HCT116 (cell line): ENCODE measurements at regions not wholly inside any gene's neighbourhood (a gene's known extent, or its start where the extent isn't known, plus 50 kb on each side); places are given as distances from the start of the nearest gene placed in this dataset.

ENCODE experiments used
- EGR1 ChIP-seq: IDR thresholded peaks from 2 replicates; pipeline ENCODE4 v1.6.1; 2012; ENCODE audit warnings: low read depth
- EZH2phosphoT487 ChIP-seq: fragments of 200-600 bp; IDR thresholded peaks from 2 replicates; pipeline ENCODE4 v1.6.1; 2018; ENCODE audit warnings: antibody characterized with exemption, borderline replicate concordance
- FOSL1 ChIP-seq: IDR thresholded peaks from 2 replicates; pipeline ENCODE4 v1.6.1; 2012; ENCODE audit warnings: low read depth
- POLR2A ChIP-seq: IDR thresholded peaks from 2 replicates; pipeline ENCODE4 v1.7.0; 2011; ENCODE audit warnings: borderline replicate concordance; ENCODE audit not compliant: insufficient read depth, insufficient read length; ENCODE audit errors: extremely low read depth
- SIN3A ChIP-seq: IDR thresholded peaks from 2 replicates; pipeline ENCODE4 v1.6.1; 2012; ENCODE audit warnings: low read depth
- SP1 ChIP-seq: IDR thresholded peaks from 2 replicates; pipeline ENCODE4 v1.6.1; 2012; ENCODE audit warnings: low read depth
- YY1 ChIP-seq: IDR thresholded peaks from 2 replicates; pipeline ENCODE4 v1.6.1; 2011; ENCODE audit warnings: low read length, low read depth, moderate library complexity, mild to moderate bottlenecking; ENCODE audit not compliant: insufficient replicate concordance; ENCODE audit errors: extremely low read depth
- ZFX ChIP-seq: fragments of 450-650 bp; IDR thresholded peaks from 2 replicates; pipeline ENCODE4 v1.6.1; 2017
- TF ChIP-seq, protein P1 (sequence below), 3 experiments: fragments of 200-600 bp in 1 of 3; sonication (generic) in 1 of 3; IDR thresholded peaks in 2 of 3; conservative IDR thresholded peaks in 1 of 3; 2 replicates each; pipeline ENCODE4 v1.5.1; 2012 to 2017; ENCODE audit warnings: low read depth in 2 of 3, low read length in 2 of 3, antibody characterized with exemption in 1 of 3, borderline replicate concordance in 1 of 3, control low read depth in 1 of 3, mild to moderate bottlenecking in 1 of 3, mixed read lengths in 1 of 3, mixed run types in 1 of 3, moderate library complexity in 1 of 3; ENCODE audit not compliant: insufficient read depth in 1 of 3
- TF ChIP-seq, protein P2 (sequence below): IDR thresholded peaks from 2 replicates; pipeline ENCODE4 v1.6.1; 2012
- TF ChIP-seq, protein P3 (sequence below): IDR thresholded peaks from 2 replicates; pipeline ENCODE4 v1.6.1; 2012; ENCODE audit warnings: low read depth

DNA sequence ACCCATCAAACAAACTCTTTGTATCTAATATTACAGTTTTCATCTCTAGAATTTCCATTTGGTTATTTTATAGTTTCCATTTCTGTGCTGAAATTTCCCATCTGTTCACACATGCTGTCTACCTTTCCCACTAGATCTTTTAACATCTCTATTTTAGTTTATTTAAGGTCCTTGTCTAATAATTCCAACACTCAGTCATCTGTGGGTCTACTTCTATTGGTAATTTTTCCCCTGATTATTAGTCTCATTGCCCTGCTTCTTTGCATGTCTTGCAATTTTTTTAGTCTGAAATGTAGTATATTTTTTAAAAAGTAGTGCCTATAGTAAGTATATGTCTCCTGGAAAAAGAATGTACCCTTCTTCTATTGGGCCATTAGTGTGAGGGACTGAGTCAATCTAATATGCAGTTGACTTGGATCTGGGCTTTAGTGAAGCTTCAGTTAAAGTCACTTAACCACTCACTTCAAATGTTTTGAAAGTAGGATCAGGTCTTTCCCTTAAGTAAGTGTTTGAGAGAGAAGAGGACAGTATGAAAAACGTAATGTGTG, 370.8 kb downstream of the SEC14L1 start:
- TF ChIP-seq FOSL1 (no peak), POLR2A (no peak), EZH2phosphoT487 (no peak), YY1 (no peak), SP1 (no peak), EGR1 (no peak), ZFX (no peak), SIN3A (no peak)
- TF ChIP-seq, protein P1, sequence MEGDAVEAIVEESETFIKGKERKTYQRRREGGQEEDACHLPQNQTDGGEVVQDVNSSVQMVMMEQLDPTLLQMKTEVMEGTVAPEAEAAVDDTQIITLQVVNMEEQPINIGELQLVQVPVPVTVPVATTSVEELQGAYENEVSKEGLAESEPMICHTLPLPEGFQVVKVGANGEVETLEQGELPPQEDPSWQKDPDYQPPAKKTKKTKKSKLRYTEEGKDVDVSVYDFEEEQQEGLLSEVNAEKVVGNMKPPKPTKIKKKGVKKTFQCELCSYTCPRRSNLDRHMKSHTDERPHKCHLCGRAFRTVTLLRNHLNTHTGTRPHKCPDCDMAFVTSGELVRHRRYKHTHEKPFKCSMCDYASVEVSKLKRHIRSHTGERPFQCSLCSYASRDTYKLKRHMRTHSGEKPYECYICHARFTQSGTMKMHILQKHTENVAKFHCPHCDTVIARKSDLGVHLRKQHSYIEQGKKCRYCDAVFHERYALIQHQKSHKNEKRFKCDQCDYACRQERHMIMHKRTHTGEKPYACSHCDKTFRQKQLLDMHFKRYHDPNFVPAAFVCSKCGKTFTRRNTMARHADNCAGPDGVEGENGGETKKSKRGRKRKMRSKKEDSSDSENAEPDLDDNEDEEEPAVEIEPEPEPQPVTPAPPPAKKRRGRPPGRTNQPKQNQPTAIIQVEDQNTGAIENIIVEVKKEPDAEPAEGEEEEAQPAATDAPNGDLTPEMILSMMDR (IDR thresholded peaks at IDR 0.05 in 2 of 3, conservative IDR thresholded peaks at IDR 0.05 in 1 of 3; ENCODE audit: borderline replicate concordance in 1 of 3, insufficient read depth in 1 of 3, low read depth in 2 of 3, low read length in 2 of 3), result no peak
- TF ChIP-seq, protein P2, sequence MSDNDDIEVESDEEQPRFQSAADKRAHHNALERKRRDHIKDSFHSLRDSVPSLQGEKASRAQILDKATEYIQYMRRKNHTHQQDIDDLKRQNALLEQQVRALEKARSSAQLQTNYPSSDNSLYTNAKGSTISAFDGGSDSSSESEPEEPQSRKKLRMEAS, result no peak
- TF ChIP-seq, protein P3, sequence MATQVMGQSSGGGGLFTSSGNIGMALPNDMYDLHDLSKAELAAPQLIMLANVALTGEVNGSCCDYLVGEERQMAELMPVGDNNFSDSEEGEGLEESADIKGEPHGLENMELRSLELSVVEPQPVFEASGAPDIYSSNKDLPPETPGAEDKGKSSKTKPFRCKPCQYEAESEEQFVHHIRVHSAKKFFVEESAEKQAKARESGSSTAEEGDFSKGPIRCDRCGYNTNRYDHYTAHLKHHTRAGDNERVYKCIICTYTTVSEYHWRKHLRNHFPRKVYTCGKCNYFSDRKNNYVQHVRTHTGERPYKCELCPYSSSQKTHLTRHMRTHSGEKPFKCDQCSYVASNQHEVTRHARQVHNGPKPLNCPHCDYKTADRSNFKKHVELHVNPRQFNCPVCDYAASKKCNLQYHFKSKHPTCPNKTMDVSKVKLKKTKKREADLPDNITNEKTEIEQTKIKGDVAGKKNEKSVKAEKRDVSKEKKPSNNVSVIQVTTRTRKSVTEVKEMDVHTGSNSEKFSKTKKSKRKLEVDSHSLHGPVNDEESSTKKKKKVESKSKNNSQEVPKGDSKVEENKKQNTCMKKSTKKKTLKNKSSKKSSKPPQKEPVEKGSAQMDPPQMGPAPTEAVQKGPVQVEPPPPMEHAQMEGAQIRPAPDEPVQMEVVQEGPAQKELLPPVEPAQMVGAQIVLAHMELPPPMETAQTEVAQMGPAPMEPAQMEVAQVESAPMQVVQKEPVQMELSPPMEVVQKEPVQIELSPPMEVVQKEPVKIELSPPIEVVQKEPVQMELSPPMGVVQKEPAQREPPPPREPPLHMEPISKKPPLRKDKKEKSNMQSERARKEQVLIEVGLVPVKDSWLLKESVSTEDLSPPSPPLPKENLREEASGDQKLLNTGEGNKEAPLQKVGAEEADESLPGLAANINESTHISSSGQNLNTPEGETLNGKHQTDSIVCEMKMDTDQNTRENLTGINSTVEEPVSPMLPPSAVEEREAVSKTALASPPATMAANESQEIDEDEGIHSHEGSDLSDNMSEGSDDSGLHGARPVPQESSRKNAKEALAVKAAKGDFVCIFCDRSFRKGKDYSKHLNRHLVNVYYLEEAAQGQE, result no peak
